Inflammatory macrophage (primary cell): ENCODE measurements at regions not wholly inside any gene's neighbourhood (a gene's known extent, or its start where the extent isn't known, plus 50 kb on each side); places are given as distances from the start of the nearest gene placed in this dataset.
"Not testable (repeated sequence)": the region's sequence is repeated elsewhere in the genome, so short reads cannot be mapped to it uniquely, and the experiment has no call there.

Experiments
- DNase-seq, 2 donors: peaks; one replicate each; pipeline ENCODE4 v3.0.0-alpha.2; 2020 to 2022

DNA sequence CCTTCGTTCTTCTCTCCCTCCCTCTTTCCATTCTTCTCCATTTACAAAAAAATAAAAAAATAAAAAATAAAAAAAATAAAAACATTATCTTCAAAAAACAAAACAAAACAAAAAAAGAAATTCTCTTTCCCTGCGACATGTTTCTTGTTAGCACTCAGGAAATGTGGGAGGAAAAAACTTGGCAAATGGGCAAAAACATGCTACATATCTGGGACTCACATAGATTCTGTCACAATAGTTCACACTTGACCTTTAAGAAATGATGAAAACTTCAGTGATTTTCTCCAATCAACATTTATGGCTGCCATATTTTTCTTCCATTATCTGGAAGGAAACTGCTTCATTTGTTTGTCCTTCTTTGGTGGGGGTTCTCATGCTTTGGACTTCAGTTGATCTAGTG lies 109.3 kb downstream of the PRKAB2 start:
- no peak for DNase-seq

DNA sequence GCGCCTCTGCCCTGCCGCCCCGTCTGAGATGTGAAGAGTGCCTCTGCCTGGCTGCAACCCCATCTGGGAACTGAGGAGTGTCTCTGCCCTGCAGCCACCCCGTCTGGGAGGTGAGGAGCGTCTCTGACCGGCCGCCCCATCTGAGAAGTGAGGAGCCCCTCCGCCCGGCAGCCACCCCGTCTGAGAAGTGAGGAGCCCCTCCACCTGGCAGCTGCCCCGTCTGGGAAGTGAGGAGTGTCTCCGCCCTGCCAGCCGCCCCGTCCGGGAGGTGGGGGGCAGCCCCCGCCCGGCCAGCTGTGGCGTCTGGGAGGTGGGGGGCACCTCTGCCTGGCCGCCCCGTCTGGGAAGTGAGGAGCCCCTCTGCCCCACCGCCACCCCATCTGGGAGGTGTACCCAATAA lies 110.4 kb downstream of the PRKAB2 start:
- not testable (repeated sequence) for DNase-seq

GRCh38 chr1:147053269-147053668 lies 115.1 kb downstream of the NBPF12 start:
- DNase-seq: no peak

- no peak for DNase-seq
Observed at GRCh38 chr1:147052677-147053076, 114.6 kb downstream of the NBPF12 start.

- DNase-seq: no peak
Observed at GRCh38 chr1:147052143-147052542, 114.0 kb downstream of the NBPF12 start.

DNA sequence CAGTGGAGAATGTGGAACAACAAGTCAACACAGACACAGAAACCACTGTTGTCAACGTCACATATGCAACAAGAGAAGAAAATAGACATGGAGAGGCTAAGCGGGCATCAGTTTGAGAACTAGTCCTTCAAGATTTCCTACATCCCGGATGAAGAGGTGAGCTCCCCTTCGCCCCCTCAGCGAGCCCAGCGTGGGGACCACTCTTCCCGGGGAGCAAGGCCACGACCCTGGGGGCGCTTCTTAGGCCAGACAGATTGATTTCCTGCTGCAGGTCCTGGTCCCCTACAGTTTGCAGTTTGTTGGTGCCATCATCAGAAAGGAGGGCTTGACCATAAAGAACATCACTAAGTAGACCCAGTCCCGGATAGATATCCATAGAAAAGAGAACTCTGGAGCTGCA lies 113.0 kb downstream of the NBPF12 start:
- DNase-seq: no peak

DNA sequence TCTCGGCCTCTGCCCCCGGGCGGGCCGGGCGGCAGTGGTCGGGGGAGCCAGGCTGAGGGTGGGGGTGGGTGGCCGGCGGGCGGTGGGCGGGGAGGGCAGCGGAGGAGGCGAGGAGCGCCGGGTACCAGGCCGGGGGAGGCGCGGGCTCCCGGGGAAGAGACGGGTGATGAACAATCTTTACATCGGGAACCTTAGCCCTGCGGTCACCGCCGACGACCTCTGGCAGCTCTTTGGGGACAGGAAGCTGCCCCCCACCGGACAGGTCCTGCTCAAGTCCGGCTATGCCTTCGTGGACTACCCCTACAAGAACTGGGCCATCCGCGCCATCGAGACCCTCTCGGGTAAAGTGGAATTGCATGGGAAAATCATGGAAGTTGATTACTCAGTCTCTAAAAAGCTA lies 112.5 kb downstream of the NBPF12 start:
- DNase-seq: no peak

- DNase-seq: not testable (repeated sequence)
Observed at GRCh38 chr1:147046863-147047394, 108.8 kb downstream of the NBPF12 start.

- no peak for DNase-seq
Observed at GRCh38 chr1:147046189-147046862, 108.2 kb downstream of the NBPF12 start.
